Heart left ventricle (tissue), 16 donors: ENCODE measurements at regions not wholly inside any gene's neighbourhood (a gene's known extent, or its start where the extent isn't known, plus 50 kb on each side); places are given as distances from the start of the nearest gene placed in this dataset.

ENCODE experiments used
- ATAC-seq, 4 donors: fragments of 200-7000 bp; cut with Tn5 transposase; one replicate each; pipeline ENCODE4 v1.9.1; 2020 to 2022; ENCODE audit warnings: moderate library complexity in 4 of 4, mild to moderate bottlenecking in 3 of 4, moderate number of reproducible peaks in 1 of 4
- DNase-seq, 5 donors: peaks; one replicate each; pipeline ENCODE4 v3.0.0-alpha.2; 2020
- H3K27ac ChIP-seq, 12 donors: fragments of 200-600 bp; sonication (generic) in 4 of 12; one replicate each; pipeline versions ENCODE4 v1.5.0 to v1.8.0; 2016 to 2022; ENCODE audit warnings: mild to moderate bottlenecking in 2 of 12
- H3K27me3 ChIP-seq, 9 donors: fragments of 200-600 bp; sonication (generic) in 2 of 9; one replicate each; pipeline versions ENCODE4 v1.5.1 to v1.8.0; 2016 to 2022; ENCODE audit warnings: mild to moderate bottlenecking in 3 of 9
- H3K36me3 ChIP-seq, 9 donors: fragments of 200-600 bp; sonication (generic) in 2 of 9; one replicate each; pipeline versions ENCODE4 v1.5.0 to v1.8.0; 2018 to 2022; ENCODE audit warnings: mild to moderate bottlenecking in 2 of 9
- H3K4me1 ChIP-seq, 12 donors: fragments of 200-600 bp; sonication (generic) in 4 of 12; one replicate each; pipeline versions ENCODE4 v1.5.0 to v1.8.0; 2016 to 2022; ENCODE audit warnings: mild to moderate bottlenecking in 3 of 12
- H3K4me3 ChIP-seq, 12 donors: fragments of 200-600 bp; sonication (generic) in 4 of 12; one replicate each; pipeline versions ENCODE4 v1.5.0 to v1.8.0; 2017 to 2022; ENCODE audit warnings: mild to moderate bottlenecking in 9 of 12, moderate library complexity in 4 of 12
- H3K9me3 ChIP-seq, 12 donors: fragments of 200-600 bp; sonication (generic) in 4 of 12; one replicate each; pipeline versions ENCODE4 v1.5.0 to v1.8.0; 2016 to 2022; ENCODE audit warnings: mild to moderate bottlenecking in 1 of 12
- POLR2A ChIP-seq, 2 donors: fragments of 450-650 bp; IDR thresholded peaks; one replicate each; pipeline ENCODE4 v1.6.1; 2017; ENCODE audit warnings: antibody characterized with exemption in 2 of 2, mild to moderate bottlenecking in 2 of 2, moderate library complexity in 2 of 2
- WGBS, 4 donors: extraction: QIAGEN DNeasy Blood & Tissue Kit in 2 of 4; methylation state at CpG; one replicate each; pipeline versions ENCODE4 v1.1.5 to v1.1.7; 2013 to 2018; 5-methylcytosine and 5-hydroxymethylcytosine counted together
- intact Hi-C, 10 donors: fragments of 100-400 bp; cut with DNase I; formaldehyde crosslinking; loops; one replicate each; pipeline versions ENCODE4 v1.11.1 to v1.14.2; 2022
- TF ChIP-seq, protein P1 (sequence below), 12 donors: fragments of 200-600 bp; sonication (generic) in 4 of 12; IDR thresholded peaks; one replicate each; pipeline versions ENCODE4 v1.5.0 to v1.8.0; 2018 to 2022; ENCODE audit warnings: antibody characterized with exemption in 12 of 12, mild to moderate bottlenecking in 5 of 12
- donor health status: ischemic (EF 13 %, LVEDD 7.1; RV severe dilation, severe dysfunction).
- donor health status: healthy with polysubstance abuse.
- donor health status: DM: no; HTN: yes; CAD: no.
- donor health status: DM: no; HTN: no; CAD: no.
- donor health status: ischemic (EF 25% LVEDD 6.9; RV normal size, moderate dysfunction).
- donor health status: ischemic (EF 25% LVEDD 5.7; RV mildly dilated, moderate dysfunction).
- donor health status: healthy.
- donor health status: DM: yes; HTN: yes; CAD: no.
- donor health status: ischemic (EF 35%, LVEDD 5.7; RV mildly dilated, moderate dysfunction).
- donor health status: nonischemic (EF 11% LVEDD 7.7; RV severe dilation, severe dysfunction).
- donor health status: DM: yes; HTN: yes; CAD: no.
- donor health status: PGD.
- donor health status: ischemic (EF 29% LVEDD 5.4; RV normal size, mild dysfunction).
- donor health status: nonischemic (EF 23%, LVEDD 6.1; RV moderate dilation, normal function).

DNA sequence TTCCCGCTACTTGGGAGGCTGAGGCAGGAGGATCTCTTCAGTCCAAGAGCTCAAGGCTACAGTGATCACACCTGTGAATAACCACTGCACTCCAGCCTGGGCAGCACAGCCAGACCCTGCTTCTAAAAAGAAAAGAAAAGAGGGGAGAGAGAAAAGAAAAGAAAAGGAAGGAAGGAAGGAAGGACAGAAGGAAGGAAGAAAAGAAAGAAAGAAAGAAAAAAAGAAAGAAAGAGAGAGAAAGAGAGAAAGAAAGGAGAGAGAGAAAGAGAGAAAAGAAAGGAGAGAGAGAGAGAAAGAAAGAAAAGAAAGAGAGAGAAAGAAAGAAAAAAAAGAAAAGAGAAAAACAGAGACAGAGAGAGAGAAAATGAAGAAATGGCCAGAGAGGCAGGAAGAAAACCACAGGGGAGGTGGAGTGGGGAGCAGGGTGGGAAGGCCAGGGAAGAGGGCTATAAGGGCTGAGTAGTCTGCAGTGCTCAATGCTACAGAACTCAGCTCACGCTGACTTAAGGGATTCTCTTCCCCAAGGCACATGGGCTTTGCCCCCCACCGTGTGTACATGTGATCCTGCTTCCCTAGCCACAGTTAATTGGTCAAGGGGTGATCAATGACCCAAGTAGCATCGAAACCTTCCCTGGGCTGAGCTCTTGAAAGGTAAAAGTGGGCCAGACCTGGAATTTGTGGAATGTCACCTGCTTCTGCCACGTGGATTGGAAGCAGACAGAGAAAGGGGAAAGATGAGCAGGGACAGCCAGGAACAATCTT, 90.4 kb upstream of the TMCC3 start:
- intact Hi-C loops, result no loop called here
- no peaks in the 10 kb centered on the region for H3K4me1 ChIP-seq
- no peak overlapping the region for H3K4me3 ChIP-seq
- no peaks in the 10 kb centered on the region for H3K36me3 ChIP-seq
- H3K9me3 ChIP-seq, result no peaks in the 10 kb centered on the region
- no peak overlapping the region for H3K27ac ChIP-seq
- WGBS, 4 donors, result 60 to 72% (median 63%) methylated on average over 5 of the region's 5 CpGs
- DNase-seq (no peak), ATAC-seq (no peak)
- peaks cover 0 to 4% (median 0%) of the 10 kb centered on the region in 9 donors for H3K27me3 ChIP-seq
- TF ChIP-seq POLR2A (IDR thresholded peaks at IDR 0.05), result no peak
- TF ChIP-seq, protein P1, sequence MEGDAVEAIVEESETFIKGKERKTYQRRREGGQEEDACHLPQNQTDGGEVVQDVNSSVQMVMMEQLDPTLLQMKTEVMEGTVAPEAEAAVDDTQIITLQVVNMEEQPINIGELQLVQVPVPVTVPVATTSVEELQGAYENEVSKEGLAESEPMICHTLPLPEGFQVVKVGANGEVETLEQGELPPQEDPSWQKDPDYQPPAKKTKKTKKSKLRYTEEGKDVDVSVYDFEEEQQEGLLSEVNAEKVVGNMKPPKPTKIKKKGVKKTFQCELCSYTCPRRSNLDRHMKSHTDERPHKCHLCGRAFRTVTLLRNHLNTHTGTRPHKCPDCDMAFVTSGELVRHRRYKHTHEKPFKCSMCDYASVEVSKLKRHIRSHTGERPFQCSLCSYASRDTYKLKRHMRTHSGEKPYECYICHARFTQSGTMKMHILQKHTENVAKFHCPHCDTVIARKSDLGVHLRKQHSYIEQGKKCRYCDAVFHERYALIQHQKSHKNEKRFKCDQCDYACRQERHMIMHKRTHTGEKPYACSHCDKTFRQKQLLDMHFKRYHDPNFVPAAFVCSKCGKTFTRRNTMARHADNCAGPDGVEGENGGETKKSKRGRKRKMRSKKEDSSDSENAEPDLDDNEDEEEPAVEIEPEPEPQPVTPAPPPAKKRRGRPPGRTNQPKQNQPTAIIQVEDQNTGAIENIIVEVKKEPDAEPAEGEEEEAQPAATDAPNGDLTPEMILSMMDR (IDR thresholded peaks at IDR 0.05), result no peak

DNA sequence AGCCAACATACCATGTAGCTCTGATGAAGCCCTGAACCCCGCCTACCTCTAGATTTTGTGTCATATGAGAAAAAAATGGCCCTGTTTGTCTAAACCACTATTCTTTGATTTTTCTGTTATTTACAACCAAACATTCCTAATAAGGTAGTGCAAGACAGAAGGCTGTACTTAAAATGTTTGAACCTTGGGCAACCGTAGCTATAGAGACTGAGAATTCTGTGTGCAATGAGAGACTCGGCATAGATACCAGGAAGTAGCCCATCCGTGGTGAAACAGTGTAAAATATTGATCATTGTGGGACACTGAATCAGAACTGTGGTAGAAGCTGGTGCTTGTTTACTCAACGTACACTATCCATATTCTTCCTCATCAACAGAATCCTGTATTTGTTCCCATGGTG, 86.5 kb upstream of the TMCC3 start:
- Histone ChIP-seq H3K36me3 (no peaks in the 10 kb centered on the region), H3K4me3 (no peak overlapping the region), H3K27me3 (no peaks in the 10 kb centered on the region), H3K9me3 (no peaks in the 10 kb centered on the region), H3K27ac (no peak overlapping the region), H3K4me1 (peaks cover 0 to 15% (median 0%) of the 10 kb centered on the region in 12 donors)
- no peak for DNase-seq
- WGBS, 4 donors, result 91 to 95% (median 94%) methylated on average over 5 of the region's 5 CpGs
- ATAC-seq, result no peak
- TF ChIP-seq, protein P1 (IDR thresholded peaks at IDR 0.05), result no peak
- TF ChIP-seq POLR2A (IDR thresholded peaks at IDR 0.05), result no peak
- intact Hi-C loops, result no loop called here

DNA sequence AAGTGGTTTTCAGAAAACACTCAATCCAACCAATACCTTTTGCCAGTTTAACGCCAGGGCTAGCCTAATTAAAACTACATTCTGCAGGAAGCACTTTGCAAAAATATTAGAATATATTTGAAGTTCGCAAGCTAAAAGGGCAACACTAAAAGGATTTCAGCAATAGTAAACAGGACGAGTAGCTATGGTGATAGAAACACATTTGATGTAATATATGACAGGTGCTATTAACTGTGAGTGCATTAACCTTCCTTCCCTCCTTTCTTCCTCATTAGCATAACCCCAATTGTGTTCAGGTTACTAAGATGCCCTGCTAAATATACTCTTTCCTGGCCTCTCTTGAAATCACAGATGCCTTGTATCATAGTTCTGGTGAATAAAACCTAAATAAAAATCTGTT, 85.6 kb upstream of the TMCC3 start:
- no peak overlapping the region for H3K27ac ChIP-seq
- no peak for TF ChIP-seq POLR2A (IDR thresholded peaks at IDR 0.05)
- TF ChIP-seq, protein P1 (IDR thresholded peaks at IDR 0.05), result no peak
- H3K27me3 ChIP-seq, result no peaks in the 10 kb centered on the region
- peaks cover 0 to 15% (median 0%) of the 10 kb centered on the region in 12 donors for H3K4me1 ChIP-seq
- no peak overlapping the region for H3K4me3 ChIP-seq
- ATAC-seq, result no peak
- H3K9me3 ChIP-seq, result no peaks in the 10 kb centered on the region
- intact Hi-C loops, result no loop called here
- no peaks in the 10 kb centered on the region for H3K36me3 ChIP-seq
- whole genome bisulfite sequencing, 4 donors, result 81 to 92% (median 91%) methylated on average over 3 of the region's 3 CpGs
- DNase-seq, result no peak

DNA sequence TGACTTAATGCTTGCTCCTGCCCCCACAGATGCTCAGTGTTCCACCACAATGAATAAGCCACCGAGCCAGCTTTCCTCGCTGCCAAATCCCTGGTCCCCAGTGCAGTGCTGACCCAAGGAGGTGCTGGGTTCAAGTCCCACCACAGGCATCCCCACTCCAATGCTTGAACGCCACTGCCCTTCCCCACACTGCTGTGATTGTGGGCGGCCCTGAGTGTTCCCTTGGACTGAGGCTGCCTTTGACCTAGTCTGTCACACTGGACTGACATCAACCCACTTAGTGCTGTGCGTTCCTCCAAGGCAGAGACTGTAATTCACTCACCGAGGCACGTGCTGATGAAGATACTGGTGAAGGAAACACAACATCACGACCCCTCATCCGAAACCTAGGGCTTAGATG, 83.4 kb upstream of the TMCC3 start:
- ATAC-seq (no peak), DNase-seq (no peak)
- no peaks in the 10 kb centered on the region for H3K9me3 ChIP-seq
- no peaks in the 10 kb centered on the region for H3K36me3 ChIP-seq
- H3K4me1 ChIP-seq, result peaks cover 0 to 15% (median 0%) of the 10 kb centered on the region in 12 donors
- no peak for TF ChIP-seq POLR2A (IDR thresholded peaks at IDR 0.05)
- TF ChIP-seq, protein P1 (IDR thresholded peaks at IDR 0.05), result no peak
- H3K27me3 ChIP-seq, result no peaks in the 10 kb centered on the region
- intact Hi-C loops, result no loop called here
- H3K27ac ChIP-seq, result no peak overlapping the region
- WGBS, 4 donors, result 90 to 97% (median 94%) methylated on average over 9 of the region's 9 CpGs
- H3K4me3 ChIP-seq, result no peak overlapping the region
